HCT116 (cell line): ENCODE measurements at regions not wholly inside any gene's neighbourhood (a gene's known extent, or its start where the extent isn't known, plus 50 kb on each side); places are given as distances from the start of the nearest gene placed in this dataset.

Source experiments
- ATAC-seq: fragments of 200-7000 bp; cut with Tn5 transposase; 2 replicates; pipeline ENCODE4 v1.9.1; 2020; ENCODE audit warnings: mild to moderate bottlenecking, moderate library complexity
- BruUV-seq: library from RNA; stranded (reverse); fragments of 400-500 nt; replicated peaks from 2 replicates; lab custom pipeline; 2021; lab: Mats Ljungman, UMichigan
- CTCF ChIA-PET: fragments of 300-600 bp; sonication (Branson Sonifier 250); formaldehyde crosslinking; loops from one replicate; lab custom pipeline; 2021; ENCODE audit warnings: antibody characterized with exemption; lab: Charles Lee
- POLR2A ChIA-PET: fragments of 300-600, 350-600 bp; sonication (Branson Sonifier 250); formaldehyde crosslinking; loops from one replicate; lab custom pipeline; 2021; ENCODE audit warnings: antibody characterized with exemption; lab: Charles Lee
- RAD21 ChIA-PET, 2 experiments: fragments of 300-600 bp; sonication (Branson Sonifier 250); formaldehyde crosslinking; loops; one replicate each; lab custom pipeline; 2023; ENCODE audit warnings: low total read pairs in 2 of 2; ENCODE audit not compliant: uncharacterized antibody in 2 of 2, unreplicated experiment in 2 of 2, low non-redundant PET in 1 of 2; lab: Charles Lee
- DNase-seq: peaks from one replicate; pipeline ENCODE4 v3.0.0-alpha.2; 2010; ENCODE audit warnings: low read depth, low spot score
- H2AFZ ChIP-seq: fragments of 200-600 bp; shearing (Covaris generic), sonication (generic); 2 replicates; pipeline ENCODE4 v1.6.1; 2017; ENCODE audit warnings: low read depth, mixed run types, mixed read lengths, antibody characterized with exemption, low read length; ENCODE audit not compliant: poor library complexity, severe bottlenecking
- H3K27ac ChIP-seq: 2 replicates; pipeline ENCODE4 v1.5.1; 2012; ENCODE audit warnings: low read depth, low read length
- H3K27me3 ChIP-seq: fragments of 200-600 bp; sonication (generic); 2 replicates; pipeline ENCODE4 v1.6.1; 2016; ENCODE audit warnings: mixed run types, low read length, mixed read lengths; ENCODE audit not compliant: insufficient read depth
- H3K36me3 ChIP-seq, 2 experiments: fragments of 200-500 bp in 1 of 2; fragments of 200-600 bp in 1 of 2; sonication (Bioruptor generic) in 1 of 2; sonication (generic) in 1 of 2; 2 replicates each; pipeline versions ENCODE4 v1.5.1 to v1.6.1; 2014 to 2016; ENCODE audit warnings: low read length in 2 of 2, inconsistent platforms in 1 of 2, mixed read lengths in 1 of 2, mixed run types in 1 of 2; ENCODE audit not compliant: insufficient read depth in 2 of 2, control insufficient read depth in 1 of 2
- H3K4me1 ChIP-seq, 2 experiments: fragments of 200-600 bp in 1 of 2; sonication (generic) in 1 of 2; 2 replicates each; pipeline versions ENCODE4 v1.5.1 to v1.6.1; 2012 to 2017; ENCODE audit warnings: low read length in 2 of 2, inconsistent platforms in 1 of 2, mild to moderate bottlenecking in 1 of 2, mixed read lengths in 1 of 2, mixed run types in 1 of 2, moderate library complexity in 1 of 2; ENCODE audit not compliant: insufficient read depth in 2 of 2, control insufficient read depth in 1 of 2
- H3K4me2 ChIP-seq: fragments of 200-600 bp; sonication (generic); 2 replicates; pipeline ENCODE4 v1.6.1; 2017; ENCODE audit warnings: mixed run types, low read length, mixed read lengths
- H3K4me3 ChIP-seq, 2 experiments: fragments of 200-600 bp in 1 of 2; sonication (generic) in 1 of 2; replicated peaks in 1 of 2; 2 replicates each; pipeline ENCODE4 v1.5.1; 2011 to 2016; ENCODE audit warnings: low read length in 2 of 2, control low read depth in 1 of 2, low read depth in 1 of 2, mild to moderate bottlenecking in 1 of 2, mixed read lengths in 1 of 2, mixed run types in 1 of 2
- H3K79me2 ChIP-seq: fragments of 200-600 bp; sonication (generic); 2 replicates; pipeline ENCODE4 v1.6.1; 2017; ENCODE audit warnings: mild to moderate bottlenecking, mixed run types, low read length, moderate library complexity, mixed read lengths; ENCODE audit not compliant: insufficient read depth
- H3K9ac ChIP-seq: fragments of 200-600 bp; sonication (generic); 2 replicates; pipeline ENCODE4 v1.6.1; 2016; ENCODE audit warnings: low read length, mixed read lengths
- H3K9me2 ChIP-seq: fragments of 200-600 bp; sonication (generic), shearing (Covaris generic); 2 replicates; pipeline ENCODE4 v1.6.1; 2017; ENCODE audit warnings: mixed run types, mild to moderate bottlenecking, moderate library complexity; ENCODE audit not compliant: insufficient read depth
- H3K9me3 ChIP-seq, 2 experiments: fragments of 200-500 bp in 1 of 2; fragments of 200-600 bp in 1 of 2; sonication (Bioruptor generic) in 1 of 2; sonication (generic) in 1 of 2; 2 replicates each; pipeline ENCODE4 v1.6.1; 2014 to 2017; ENCODE audit warnings: low read length in 2 of 2, mixed read lengths in 2 of 2, inconsistent platforms in 1 of 2, low read depth in 1 of 2, mild to moderate bottlenecking in 1 of 2, mixed run types in 1 of 2, moderate library complexity in 1 of 2; ENCODE audit not compliant: control insufficient read depth in 1 of 2, insufficient read depth in 1 of 2
- H4K20me1 ChIP-seq: fragments of 200-600 bp; sonication (generic), shearing (Covaris generic); 2 replicates; pipeline ENCODE4 v1.6.1; 2017; ENCODE audit warnings: mixed run types, mild to moderate bottlenecking, moderate library complexity; ENCODE audit not compliant: insufficient read depth
- ATF3 ChIP-seq: IDR thresholded peaks from 2 replicates; pipeline ENCODE4 v1.6.1; 2012
- CEBPB ChIP-seq: IDR thresholded peaks from 2 replicates; pipeline ENCODE4 v1.6.1; 2012; ENCODE audit warnings: low read depth
- CTCF ChIP-seq, 3 experiments: fragments of 200-600 bp in 1 of 3; sonication (generic) in 1 of 3; IDR thresholded peaks in 2 of 3; conservative IDR thresholded peaks in 1 of 3; 2 replicates each; pipeline ENCODE4 v1.5.1; 2012 to 2017; ENCODE audit warnings: low read depth in 2 of 3, low read length in 2 of 3, antibody characterized with exemption in 1 of 3, borderline replicate concordance in 1 of 3, control low read depth in 1 of 3, mild to moderate bottlenecking in 1 of 3, mixed read lengths in 1 of 3, mixed run types in 1 of 3, moderate library complexity in 1 of 3; ENCODE audit not compliant: insufficient read depth in 1 of 3
- EGR1 ChIP-seq: IDR thresholded peaks from 2 replicates; pipeline ENCODE4 v1.6.1; 2012; ENCODE audit warnings: low read depth
- ELF1 ChIP-seq: IDR thresholded peaks from 2 replicates; pipeline ENCODE4 v1.6.1; 2012; ENCODE audit warnings: low read depth, borderline replicate concordance
- EZH2 ChIP-seq: fragments of 200-600 bp; sonication (generic); IDR thresholded peaks from 2 replicates; pipeline ENCODE4 v1.6.1; 2017; ENCODE audit warnings: antibody characterized with exemption, mixed run types
- EZH2phosphoT487 ChIP-seq: fragments of 200-600 bp; IDR thresholded peaks from 2 replicates; pipeline ENCODE4 v1.6.1; 2018; ENCODE audit warnings: antibody characterized with exemption, borderline replicate concordance
- FOSL1 ChIP-seq: IDR thresholded peaks from 2 replicates; pipeline ENCODE4 v1.6.1; 2012; ENCODE audit warnings: low read depth
- MAX ChIP-seq: IDR thresholded peaks from 2 replicates; pipeline ENCODE4 v1.6.1; 2012
- POLR2A ChIP-seq: IDR thresholded peaks from 2 replicates; pipeline ENCODE4 v1.7.0; 2011; ENCODE audit warnings: borderline replicate concordance; ENCODE audit not compliant: insufficient read depth, insufficient read length; ENCODE audit errors: extremely low read depth
- POLR2AphosphoS5 ChIP-seq: IDR thresholded peaks from 2 replicates; pipeline ENCODE4 v1.6.1; 2011; ENCODE audit warnings: mild to moderate bottlenecking, low read depth, low read length, moderate library complexity
- RAD21 ChIP-seq: IDR thresholded peaks from 2 replicates; pipeline ENCODE4 v1.6.1; 2012; ENCODE audit warnings: low read depth, mild to moderate bottlenecking
- SP1 ChIP-seq: IDR thresholded peaks from 2 replicates; pipeline ENCODE4 v1.6.1; 2012; ENCODE audit warnings: low read depth
- SRF ChIP-seq: IDR thresholded peaks from 2 replicates; pipeline ENCODE4 v1.6.1; 2012; ENCODE audit warnings: low read depth
- TCF7L2 ChIP-seq: IDR thresholded peaks from 2 replicates; pipeline ENCODE4 v1.7.0; 2011; ENCODE audit warnings: borderline replicate concordance, inconsistent platforms; ENCODE audit not compliant: insufficient read depth, insufficient read length; ENCODE audit errors: extremely low read depth
- YY1 ChIP-seq: IDR thresholded peaks from 2 replicates; pipeline ENCODE4 v1.6.1; 2011; ENCODE audit warnings: low read length, low read depth, moderate library complexity, mild to moderate bottlenecking; ENCODE audit not compliant: insufficient replicate concordance; ENCODE audit errors: extremely low read depth
- ZFX ChIP-seq: fragments of 450-650 bp; IDR thresholded peaks from 2 replicates; pipeline ENCODE4 v1.6.1; 2017
- ZNF274 ChIP-seq: fragments of 200-500 bp; sonication (Bioruptor generic); IDR thresholded peaks from 2 replicates; pipeline ENCODE4 v1.6.1; 2014; ENCODE audit warnings: mild to moderate bottlenecking, low read depth, low read length, inconsistent platforms
- intact Hi-C: fragments of 100-400 bp; cut with micrococcal nuclease; formaldehyde crosslinking; loops from 2 replicates; pipeline ENCODE4 v1.10.0; 2022
- TF ChIP-seq, protein P1 (sequence below): IDR thresholded peaks from 2 replicates; pipeline ENCODE4 v1.6.1; 2011; ENCODE audit warnings: mild to moderate bottlenecking, low read length, moderate library complexity; ENCODE audit not compliant: insufficient replicate concordance; ENCODE audit errors: extremely low read depth

DNA sequence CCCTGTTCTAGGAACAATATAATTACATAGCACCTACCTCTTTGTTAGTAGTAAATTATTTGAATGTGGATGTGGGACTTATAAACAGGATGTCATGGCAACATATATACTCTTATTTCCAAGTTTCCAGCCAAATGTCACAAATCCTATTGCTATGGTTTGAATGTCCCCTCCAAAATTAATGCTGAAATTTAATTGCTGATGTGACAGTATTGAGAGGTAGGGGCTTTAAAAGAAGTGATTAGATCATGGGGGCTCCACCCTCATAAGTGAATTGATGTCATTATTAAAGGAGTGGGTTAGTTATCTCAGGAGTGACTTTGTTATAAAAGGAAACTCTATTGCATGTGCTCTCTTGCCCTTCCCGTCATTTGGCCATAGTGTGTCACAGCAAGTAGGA lies 164.2 kb upstream of the ATF7IP start:
- H3K27me3 ChIP-seq: no peaks in the 10 kb centered on the region
- intact Hi-C loops: no loop called here
- H3K4me1 ChIP-seq: no peaks in the 10 kb centered on the region
- no peaks in the 10 kb centered on the region for H3K9me2 ChIP-seq
- ATAC-seq: no peak
- no peak overlapping the region for H3K9ac ChIP-seq
- H3K79me2 ChIP-seq: no peaks in the 10 kb centered on the region
- no peak overlapping the region for H3K27ac ChIP-seq
- POLR2A ChIA-PET: no interaction called here
- CTCF ChIA-PET: no interaction called here
- no peak for DNase-seq
- no peaks in the 10 kb centered on the region for H4K20me1 ChIP-seq
- no peak overlapping the region for H3K4me3 ChIP-seq
- TF ChIP-seq RAD21 (no peak), EZH2 (no peak), MAX (no peak), ZFX (no peak), POLR2AphosphoS5 (no peak), SP1 (no peak), CEBPB (no peak), POLR2A (no peak), ATF3 (no peak), SRF (no peak), ELF1 (no peak), EZH2phosphoT487 (no peak), EGR1 (no peak), YY1 (no peak), CTCF (IDR thresholded peaks at IDR 0.05 in 2 of 3, conservative IDR thresholded peaks at IDR 0.05 in 1 of 3; ENCODE audit: borderline replicate concordance in 1 of 3, insufficient read depth in 1 of 3, low read depth in 2 of 3, low read length in 2 of 3) (no peak), ZNF274 (no peak), TCF7L2 (no peak), FOSL1 (no peak)
- TF ChIP-seq, protein P1, sequence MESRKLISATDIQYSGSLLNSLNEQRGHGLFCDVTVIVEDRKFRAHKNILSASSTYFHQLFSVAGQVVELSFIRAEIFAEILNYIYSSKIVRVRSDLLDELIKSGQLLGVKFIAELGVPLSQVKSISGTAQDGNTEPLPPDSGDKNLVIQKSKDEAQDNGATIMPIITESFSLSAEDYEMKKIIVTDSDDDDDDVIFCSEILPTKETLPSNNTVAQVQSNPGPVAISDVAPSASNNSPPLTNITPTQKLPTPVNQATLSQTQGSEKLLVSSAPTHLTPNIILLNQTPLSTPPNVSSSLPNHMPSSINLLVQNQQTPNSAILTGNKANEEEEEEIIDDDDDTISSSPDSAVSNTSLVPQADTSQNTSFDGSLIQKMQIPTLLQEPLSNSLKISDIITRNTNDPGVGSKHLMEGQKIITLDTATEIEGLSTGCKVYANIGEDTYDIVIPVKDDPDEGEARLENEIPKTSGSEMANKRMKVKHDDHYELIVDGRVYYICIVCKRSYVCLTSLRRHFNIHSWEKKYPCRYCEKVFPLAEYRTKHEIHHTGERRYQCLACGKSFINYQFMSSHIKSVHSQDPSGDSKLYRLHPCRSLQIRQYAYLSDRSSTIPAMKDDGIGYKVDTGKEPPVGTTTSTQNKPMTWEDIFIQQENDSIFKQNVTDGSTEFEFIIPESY: no peak
- no peaks in the 10 kb centered on the region for H3K9me3 ChIP-seq
- no peaks in the 10 kb centered on the region for H3K36me3 ChIP-seq
- no TSS peak for BruUV-seq
- no peak overlapping the region for H3K4me2 ChIP-seq
- RAD21 ChIA-PET: no interaction called here
- H2AFZ ChIP-seq: no peak overlapping the region
